Caco-2 (cell line): ENCODE measurements at regions not wholly inside any gene's neighbourhood (a gene's known extent, or its start where the extent isn't known, plus 50 kb on each side); places are given as distances from the start of the nearest gene placed in this dataset.

Experiments
- BruUV-seq: library from RNA; stranded (reverse); fragments of 400-500 nt; replicated peaks from 2 replicates; lab custom pipeline; 2021; lab: Mats Ljungman, UMichigan
- CTCF ChIA-PET: fragments of 300-600 bp; sonication (Branson Sonifier 250); formaldehyde crosslinking; loops from one replicate; lab custom pipeline; 2022; ENCODE audit warnings: antibody characterized with exemption; lab: Charles Lee
- POLR2A ChIA-PET: fragments of 300-600 bp; sonication (Branson Sonifier 250); formaldehyde crosslinking; loops from one replicate; lab custom pipeline; 2022; ENCODE audit warnings: antibody characterized with exemption; lab: Charles Lee
- DNase-seq, 2 experiments: peaks; one replicate each; pipeline versions ENCODE4 v3.0.0 to v3.0.0-alpha.2; 2020 to 2022
- H3K27me3 ChIP-seq: replicated peaks from 2 replicates; pipeline ENCODE4 v1.6.0; 2011; ENCODE audit warnings: low read length; ENCODE audit not compliant: control insufficient read depth, insufficient read depth
- H3K36me3 ChIP-seq: 2 replicates; pipeline ENCODE4 v1.5.1; 2011; ENCODE audit warnings: low read length; ENCODE audit not compliant: control insufficient read depth, insufficient read depth
- H3K4me1 ChIP-seq: fragments of 250-450 bp; sonication (Bioruptor Pico); 2 replicates; pipeline ENCODE4 v1.5.1; 2020; ENCODE audit warnings: mild to moderate bottlenecking
- H3K4me3 ChIP-seq: 2 replicates; pipeline ENCODE4 v1.5.1; 2011; ENCODE audit warnings: low read depth, mild to moderate bottlenecking, control low read depth, low read length
- H3K9me3 ChIP-seq: fragments of 250-450 bp; sonication (Bioruptor Pico); 2 replicates; pipeline ENCODE4 v1.5.1; 2020; ENCODE audit warnings: mild to moderate bottlenecking, moderate library complexity
- H3K27ac Mint-ChIP-seq: one replicate; pipeline ENCODE4 v1.8.0; 2022; ENCODE audit warnings: mixed read lengths; ENCODE audit not compliant: unreplicated experiment
- H3K27me3 Mint-ChIP-seq: one replicate; pipeline ENCODE4 v1.8.0; 2022; ENCODE audit warnings: mixed read lengths; ENCODE audit not compliant: insufficient read depth, unreplicated experiment
- H3K36me3 Mint-ChIP-seq: one replicate; pipeline ENCODE4 v1.8.0; 2022; ENCODE audit warnings: mild to moderate bottlenecking, mixed read lengths; ENCODE audit not compliant: insufficient read depth, unreplicated experiment
- H3K4me1 Mint-ChIP-seq: one replicate; pipeline ENCODE4 v1.8.0; 2022; ENCODE audit warnings: low read depth, mixed read lengths; ENCODE audit not compliant: unreplicated experiment
- H3K4me3 Mint-ChIP-seq: one replicate; pipeline ENCODE4 v1.8.0; 2022; ENCODE audit warnings: mild to moderate bottlenecking, moderate library complexity, mixed read lengths; ENCODE audit not compliant: unreplicated experiment
- H3K9me3 Mint-ChIP-seq: one replicate; pipeline ENCODE4 v1.8.0; 2022; ENCODE audit warnings: mixed read lengths; ENCODE audit not compliant: unreplicated experiment
- CTCF ChIP-seq, 2 experiments: fragments of 200-600 bp in 1 of 2; IDR thresholded peaks; 1 replicate in 1 of 2; 2 replicates in 1 of 2; pipeline versions ENCODE4 v1.5.1 to v1.8.0; 2011 to 2022; ENCODE audit warnings: antibody characterized with exemption in 1 of 2, control low read depth in 1 of 2, inconsistent platforms in 1 of 2, low read depth in 1 of 2, low read length in 1 of 2, mild to moderate bottlenecking in 1 of 2, moderate library complexity in 1 of 2; ENCODE audit not compliant: insufficient read depth in 1 of 2, severe bottlenecking in 1 of 2, unreplicated experiment in 1 of 2
- intact Hi-C: fragments of 100-400 bp; cut with micrococcal nuclease; formaldehyde crosslinking; loops from one replicate; pipeline ENCODE4 v1.10.0; 2022; ENCODE audit not compliant: unreplicated experiment

- Mint-ChIP-seq H3K27ac (no peak overlapping the region), H3K4me3 (no peak overlapping the region), H3K27me3 (peaks cover 2% of the 10 kb centered on the region), H3K4me1 (no peaks in the 10 kb centered on the region), H3K9me3 (no peaks in the 10 kb centered on the region), H3K36me3 (no peaks in the 10 kb centered on the region)
- no TSS peak for BruUV-seq
- Histone ChIP-seq H3K4me3 (no peak overlapping the region), H3K27me3 (no peaks in the 10 kb centered on the region), H3K4me1 (no peaks in the 10 kb centered on the region), H3K36me3 (no peaks in the 10 kb centered on the region), H3K9me3 (no peaks in the 10 kb centered on the region)
- no peak for DNase-seq
- ChIA-PET POLR2A (no interaction called here), CTCF (no interaction called here)
- intact Hi-C loops: no loop called here
- no peak for TF ChIP-seq CTCF (IDR thresholded peaks at IDR 0.05; ENCODE audit: insufficient read depth in 1 of 2, low read depth in 1 of 2, low read length in 1 of 2, severe bottlenecking in 1 of 2, unreplicated experiment in 1 of 2)
These were observed 215.5 kb upstream of the LARGE1 start for GRCh38 chr22:34135749-34136148.

GRCh38 chr22:34150023-34150422 lies 229.7 kb upstream of the LARGE1 start:
- H3K4me3 ChIP-seq: no peak overlapping the region
- no peaks in the 10 kb centered on the region for H3K9me3 ChIP-seq
- Mint-ChIP-seq H3K4me3 (no peak overlapping the region), H3K27ac (no peak overlapping the region), H3K27me3 (no peaks in the 10 kb centered on the region), H3K4me1 (no peaks in the 10 kb centered on the region), H3K36me3 (no peaks in the 10 kb centered on the region), H3K9me3 (peaks cover 33% of the 10 kb centered on the region)
- ChIA-PET CTCF (no interaction called here), POLR2A (no interaction called here)
- intact Hi-C loops: no loop called here
- no peak for DNase-seq
- no peak for TF ChIP-seq CTCF (IDR thresholded peaks at IDR 0.05; ENCODE audit: insufficient read depth in 1 of 2, low read depth in 1 of 2, low read length in 1 of 2, severe bottlenecking in 1 of 2, unreplicated experiment in 1 of 2)
- no TSS peak for BruUV-seq
- no peaks in the 10 kb centered on the region for H3K36me3 ChIP-seq
- no peaks in the 10 kb centered on the region for H3K27me3 ChIP-seq
- no peaks in the 10 kb centered on the region for H3K4me1 ChIP-seq

GRCh38 chr22:34159491-34159890 lies 239.2 kb upstream of the LARGE1 start:
- Histone ChIP-seq H3K4me3 (no peak overlapping the region), H3K27me3 (no peaks in the 10 kb centered on the region), H3K36me3 (no peaks in the 10 kb centered on the region), H3K9me3 (no peaks in the 10 kb centered on the region), H3K4me1 (no peaks in the 10 kb centered on the region)
- Mint-ChIP-seq H3K9me3 (peaks cover 10% of the 10 kb centered on the region), H3K4me3 (no peak overlapping the region), H3K36me3 (no peaks in the 10 kb centered on the region), H3K4me1 (peaks cover 6% of the 10 kb centered on the region), H3K27ac (no peak overlapping the region), H3K27me3 (no peaks in the 10 kb centered on the region)
- intact Hi-C loops: no loop called here
- no peak for TF ChIP-seq CTCF (IDR thresholded peaks at IDR 0.05; ENCODE audit: insufficient read depth in 1 of 2, low read depth in 1 of 2, low read length in 1 of 2, severe bottlenecking in 1 of 2, unreplicated experiment in 1 of 2)
- no peak for DNase-seq
- BruUV-seq: no TSS peak
- ChIA-PET POLR2A (no interaction called here), CTCF (no interaction called here)
